ENCODE measurements at regions not wholly inside any gene's neighbourhood (a gene's known extent, or its start where the extent isn't known, plus 50 kb on each side); places are given as distances from the start of the nearest gene placed in this dataset.
"Not testable (repeated sequence)": the region's sequence is repeated elsewhere in the genome, so short reads cannot be mapped to it uniquely, and the experiment has no call there.

GRCh38 chr6:19584207-19584606 is 253.0 kb upstream of the ID4 start:
- TF ChIP-seq CTCF (conservative IDR thresholded peaks at IDR 0.05; ENCODE audit: low read depth, low read length); RFX5 (IDR thresholded peaks at IDR 0.05; ENCODE audit: low read depth, low read length); FOS (IDR thresholded peaks at IDR 0.05; ENCODE audit: low read depth, low read length); CEBPB (IDR thresholded peaks at IDR 0.05; ENCODE audit: low read depth, low read length); POLR2A (IDR thresholded peaks at IDR 0.05; ENCODE audit: low read depth, low read length); SMC3 (IDR thresholded peaks at IDR 0.05; ENCODE audit: low read depth, low read length); CHD1 (IDR thresholded peaks at IDR 0.05; ENCODE audit: low read depth, low read length); MAFK (IDR thresholded peaks at IDR 0.05; ENCODE audit: low read depth, low read length); USF2 (IDR thresholded peaks at IDR 0.05; ENCODE audit: low read depth, low read length); MAZ (IDR thresholded peaks at IDR 0.05; ENCODE audit: borderline replicate concordance, low read depth, low read length): not testable (repeated sequence)

Measured in IMR-90 (cell line).